ENCODE measurements at regions not wholly inside any gene's neighbourhood (a gene's known extent, or its start where the extent isn't known, plus 50 kb on each side); places are given as distances from the start of the nearest gene placed in this dataset.

DNA sequence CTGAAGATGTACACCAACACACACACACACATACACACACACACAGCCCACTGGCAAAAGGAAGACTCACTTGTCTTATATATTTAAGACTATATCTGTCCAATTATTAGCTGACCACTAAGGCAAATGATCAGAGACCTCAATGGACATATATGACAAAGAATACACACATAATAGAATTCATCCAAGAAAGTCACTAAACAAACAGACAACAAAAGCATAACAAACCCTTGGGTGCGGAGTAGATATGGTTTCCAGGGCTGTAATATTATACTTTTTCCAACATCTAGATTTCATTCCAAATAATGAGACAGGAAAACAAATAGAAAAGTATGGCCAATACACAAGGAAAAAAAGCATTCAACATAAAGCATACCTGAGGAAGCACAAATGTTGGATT, 72.3 kb upstream of the PRICKLE2 start:
- TF ChIP-seq EP300 (IDR thresholded peaks at IDR 0.05; ENCODE audit: borderline replicate concordance): no peak
- TF ChIP-seq ZBTB7A (IDR thresholded peaks at IDR 0.05; ENCODE audit: low read depth): no peak
- no peak for TF ChIP-seq EGR1 (IDR thresholded peaks at IDR 0.05)
- TF ChIP-seq CREB1 (IDR thresholded peaks at IDR 0.05; ENCODE audit: low read depth): no peak
- no peak for TF ChIP-seq YY1 (IDR thresholded peaks at IDR 0.05; ENCODE audit: low read depth)
- no peak for TF ChIP-seq REST (IDR thresholded peaks at IDR 0.05; ENCODE audit: low read depth)
- TF ChIP-seq MAX (IDR thresholded peaks at IDR 0.05): no peak
- no peak for TF ChIP-seq TEAD4 (IDR thresholded peaks at IDR 0.05)
- TF ChIP-seq FOXM1 (IDR thresholded peaks at IDR 0.05; ENCODE audit: borderline replicate concordance, low read depth): no peak
- TF ChIP-seq NFIC (IDR thresholded peaks at IDR 0.05): no peak
- no peak for TF ChIP-seq TAF1 (IDR thresholded peaks at IDR 0.05; ENCODE audit: low read depth)

- TF ChIP-seq RAD21 (IDR thresholded peaks at IDR 0.05; ENCODE audit: low read depth): no peak
- no peak for TF ChIP-seq TEAD4 (IDR thresholded peaks at IDR 0.05)
- TF ChIP-seq REST (IDR thresholded peaks at IDR 0.05; ENCODE audit: low read depth): no peak
- TF ChIP-seq YY1 (IDR thresholded peaks at IDR 0.05; ENCODE audit: low read depth): no peak
- no peak for TF ChIP-seq CREB1 (IDR thresholded peaks at IDR 0.05; ENCODE audit: low read depth)
- TF ChIP-seq TCF12 (IDR thresholded peaks at IDR 0.05; ENCODE audit: low read depth): no peak
- TF ChIP-seq EGR1 (IDR thresholded peaks at IDR 0.05): no peak
- TF ChIP-seq EP300 (IDR thresholded peaks at IDR 0.05; ENCODE audit: borderline replicate concordance): no peak
- no peak for TF ChIP-seq FOXM1 (IDR thresholded peaks at IDR 0.05; ENCODE audit: borderline replicate concordance, low read depth)
Observed at GRCh38 chr3:64295594-64295993, 70.3 kb upstream of the PRICKLE2 start.

DNA sequence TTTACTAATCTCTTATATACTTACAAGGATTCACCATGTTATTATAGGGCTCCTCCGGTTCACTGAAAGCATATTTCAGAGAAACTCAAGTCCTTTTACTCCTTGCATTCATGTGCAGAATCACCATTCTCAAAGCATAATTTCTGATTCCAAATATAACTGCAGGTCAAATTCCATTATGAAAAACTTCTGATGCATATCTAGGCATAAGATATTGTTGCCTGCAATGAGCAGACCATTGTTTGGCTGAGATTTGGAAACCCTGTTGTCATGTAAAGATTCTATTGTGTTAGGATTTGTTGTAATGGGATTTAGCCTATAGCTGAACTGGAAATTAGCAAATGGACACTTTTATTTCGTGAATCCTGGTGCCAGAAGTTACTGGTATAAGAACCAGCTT, 69.5 kb upstream of the PRICKLE2 start:
- TF ChIP-seq EGR1 (IDR thresholded peaks at IDR 0.05): no peak
- no peak for TF ChIP-seq TCF12 (IDR thresholded peaks at IDR 0.05; ENCODE audit: low read depth)
- no peak for TF ChIP-seq RAD21 (IDR thresholded peaks at IDR 0.05; ENCODE audit: low read depth)
- TF ChIP-seq, protein P1, sequence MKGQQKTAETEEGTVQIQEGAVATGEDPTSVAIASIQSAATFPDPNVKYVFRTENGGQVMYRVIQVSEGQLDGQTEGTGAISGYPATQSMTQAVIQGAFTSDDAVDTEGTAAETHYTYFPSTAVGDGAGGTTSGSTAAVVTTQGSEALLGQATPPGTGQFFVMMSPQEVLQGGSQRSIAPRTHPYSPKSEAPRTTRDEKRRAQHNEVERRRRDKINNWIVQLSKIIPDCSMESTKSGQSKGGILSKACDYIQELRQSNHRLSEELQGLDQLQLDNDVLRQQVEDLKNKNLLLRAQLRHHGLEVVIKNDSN (IDR thresholded peaks at IDR 0.05): no peak
- TF ChIP-seq NFIC (IDR thresholded peaks at IDR 0.05): no peak
- no peak for TF ChIP-seq CREB1 (IDR thresholded peaks at IDR 0.05; ENCODE audit: low read depth)
- TF ChIP-seq ZBTB7A (IDR thresholded peaks at IDR 0.05; ENCODE audit: low read depth): no peak
- TF ChIP-seq REST (IDR thresholded peaks at IDR 0.05; ENCODE audit: low read depth): no peak
- no peak for TF ChIP-seq MAX (IDR thresholded peaks at IDR 0.05)
- TF ChIP-seq TAF1 (IDR thresholded peaks at IDR 0.05; ENCODE audit: low read depth): no peak
- no peak for TF ChIP-seq EP300 (IDR thresholded peaks at IDR 0.05; ENCODE audit: borderline replicate concordance)
- TF ChIP-seq CEBPB (IDR thresholded peaks at IDR 0.05): no peak

DNA sequence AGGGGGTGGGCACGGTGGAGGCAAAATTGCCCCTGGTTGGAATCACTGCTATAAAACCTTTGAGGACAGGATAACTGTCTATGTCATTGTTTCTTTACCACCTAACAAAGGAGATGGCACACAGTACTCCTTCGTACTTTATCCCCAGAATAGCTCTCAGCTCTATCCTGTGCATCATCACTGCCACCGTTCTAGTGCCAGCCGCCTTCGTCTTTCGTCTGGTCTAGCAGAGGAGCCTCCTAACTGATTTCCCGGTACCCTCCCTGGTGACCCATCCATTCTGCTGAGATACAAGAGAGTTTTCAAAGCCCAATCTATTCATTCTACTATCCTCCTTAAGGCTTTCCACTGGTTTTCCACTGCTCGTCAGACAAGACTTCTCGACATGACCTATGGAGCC, 67.9 kb upstream of the PRICKLE2 start:
- TF ChIP-seq FOXM1 (IDR thresholded peaks at IDR 0.05; ENCODE audit: borderline replicate concordance, low read depth) (no peak), TAF1 (IDR thresholded peaks at IDR 0.05; ENCODE audit: low read depth) (no peak), NFIC (IDR thresholded peaks at IDR 0.05) (no peak), EGR1 (IDR thresholded peaks at IDR 0.05) (no peak), CEBPB (IDR thresholded peaks at IDR 0.05) (no peak), REST (IDR thresholded peaks at IDR 0.05; ENCODE audit: low read depth) (no peak), YY1 (IDR thresholded peaks at IDR 0.05; ENCODE audit: low read depth) (no peak), MAX (IDR thresholded peaks at IDR 0.05) (no peak), TEAD4 (IDR thresholded peaks at IDR 0.05) (no peak), RAD21 (IDR thresholded peaks at IDR 0.05; ENCODE audit: low read depth) (no peak), CREB1 (IDR thresholded peaks at IDR 0.05; ENCODE audit: low read depth) (no peak), EP300 (IDR thresholded peaks at IDR 0.05; ENCODE audit: borderline replicate concordance) (no peak), TCF12 (IDR thresholded peaks at IDR 0.05; ENCODE audit: low read depth) (no peak), ZBTB7A (IDR thresholded peaks at IDR 0.05; ENCODE audit: low read depth) (no peak)
- TF ChIP-seq, protein P1 (IDR thresholded peaks at IDR 0.05): no peak

Measured in Ishikawa (cell line).